ENCODE measurements at regions not wholly inside any gene's neighbourhood (a gene's known extent, or its start where the extent isn't known, plus 50 kb on each side); places are given as distances from the start of the nearest gene placed in this dataset.

GRCh38 chr4:144202081-144202480 lies 61.6 kb upstream of the GYPA start:
- H3K4me2 ChIP-seq = no peak overlapping the region
- H3K79me2 ChIP-seq (ENCODE audit: insufficient read depth, low read depth) = no peaks in the 10 kb centered on the region
- no peaks in the 10 kb centered on the region for H3K27me3 ChIP-seq (ENCODE audit: insufficient read depth, low read depth)
- TF ChIP-seq CTCF (conservative IDR thresholded peaks at IDR 0.05; ENCODE audit: low read depth, low read length) = no peak
- no peak overlapping the region for H3K27ac ChIP-seq
- H3K4me1 ChIP-seq (ENCODE audit: low read depth, poor library complexity, severe bottlenecking) = no peaks in the 10 kb centered on the region
- no peaks in the 10 kb centered on the region for H4K20me1 ChIP-seq (ENCODE audit: insufficient read depth)
- no peak overlapping the region for H3K4me3 ChIP-seq (IDR thresholded peaks at IDR 0.05; ENCODE audit: insufficient read depth, low read depth, low read length)
- no peak overlapping the region for H3K9ac ChIP-seq
- H2AFZ ChIP-seq (ENCODE audit: low read depth) = no peak overlapping the region
- H3K36me3 ChIP-seq (ENCODE audit: insufficient read depth) = no peaks in the 10 kb centered on the region

- H3K4me1 ChIP-seq (ENCODE audit: low read depth, poor library complexity, severe bottlenecking) = no peaks in the 10 kb centered on the region
Observed at GRCh38 chr4:144203155-144203554, 62.6 kb upstream of the GYPA start.

GRCh38 chr4:144204431-144204830 lies 63.9 kb upstream of the GYPA start:
- Histone ChIP-seq H3K9ac (no peak overlapping the region), H3K4me1 (ENCODE audit: low read depth, poor library complexity, severe bottlenecking) (no peaks in the 10 kb centered on the region), H3K79me2 (ENCODE audit: insufficient read depth, low read depth) (no peaks in the 10 kb centered on the region), H4K20me1 (ENCODE audit: insufficient read depth) (no peaks in the 10 kb centered on the region), H3K27ac (no peak overlapping the region), H3K36me3 (ENCODE audit: insufficient read depth) (no peaks in the 10 kb centered on the region), H3K27me3 (ENCODE audit: insufficient read depth, low read depth) (no peaks in the 10 kb centered on the region), H3K4me2 (no peak overlapping the region), H2AFZ (ENCODE audit: low read depth) (no peak overlapping the region), H3K4me3 (IDR thresholded peaks at IDR 0.05; ENCODE audit: insufficient read depth, low read depth, low read length) (no peak overlapping the region)
- no peak for TF ChIP-seq CTCF (conservative IDR thresholded peaks at IDR 0.05; ENCODE audit: low read depth, low read length)

More at GRCh38 chr4:144203155-144203554, 62.6 kb upstream of the GYPA start:
- Histone ChIP-seq H3K9ac (no peak overlapping the region), H2AFZ (ENCODE audit: low read depth) (no peak overlapping the region), H3K4me2 (no peak overlapping the region), H4K20me1 (ENCODE audit: insufficient read depth) (no peaks in the 10 kb centered on the region), H3K79me2 (ENCODE audit: insufficient read depth, low read depth) (no peaks in the 10 kb centered on the region), H3K27me3 (ENCODE audit: insufficient read depth, low read depth) (no peaks in the 10 kb centered on the region), H3K27ac (no peak overlapping the region), H3K4me3 (IDR thresholded peaks at IDR 0.05; ENCODE audit: insufficient read depth, low read depth, low read length) (no peak overlapping the region), H3K36me3 (ENCODE audit: insufficient read depth) (no peaks in the 10 kb centered on the region)
- no peak for TF ChIP-seq CTCF (conservative IDR thresholded peaks at IDR 0.05; ENCODE audit: low read depth, low read length)

GRCh38 chr4:144206711-144207110 lies 66.2 kb upstream of the GYPA start:
- no peaks in the 10 kb centered on the region for H3K4me1 ChIP-seq (ENCODE audit: low read depth, poor library complexity, severe bottlenecking)
- H3K36me3 ChIP-seq (ENCODE audit: insufficient read depth) = no peaks in the 10 kb centered on the region
- H3K4me3 ChIP-seq (IDR thresholded peaks at IDR 0.05; ENCODE audit: insufficient read depth, low read depth, low read length) = no peak overlapping the region
- H3K9ac ChIP-seq = no peak overlapping the region
- no peaks in the 10 kb centered on the region for H4K20me1 ChIP-seq (ENCODE audit: insufficient read depth)
- TF ChIP-seq CTCF (conservative IDR thresholded peaks at IDR 0.05; ENCODE audit: low read depth, low read length) = no peak
- H3K27me3 ChIP-seq (ENCODE audit: insufficient read depth, low read depth) = no peaks in the 10 kb centered on the region
- H2AFZ ChIP-seq (ENCODE audit: low read depth) = no peak overlapping the region
- H3K27ac ChIP-seq = no peak overlapping the region
- H3K4me2 ChIP-seq = no peak overlapping the region
- no peaks in the 10 kb centered on the region for H3K79me2 ChIP-seq (ENCODE audit: insufficient read depth, low read depth)
